Peyer's patch (tissue), 4 donors: ENCODE measurements at regions not wholly inside any gene's neighbourhood (a gene's known extent, or its start where the extent isn't known, plus 50 kb on each side); places are given as distances from the start of the nearest gene placed in this dataset.

Source experiments
- DNase-seq, 3 donors: peaks; one replicate each; pipeline ENCODE4 v3.0.0-alpha.2; 2017 to 2019
- H3K27ac ChIP-seq, 4 donors: fragments of 200-600 bp; sonication (generic); one replicate each; pipeline ENCODE4 v1.5.1; 2016 to 2019
- H3K27me3 ChIP-seq, 2 donors: fragments of 200-600 bp; sonication (generic); one replicate each; pipeline ENCODE4 v1.5.1; 2019
- H3K36me3 ChIP-seq, 3 donors: fragments of 200-600 bp; sonication (generic); one replicate each; pipeline ENCODE4 v1.5.1; 2016 to 2019
- H3K4me1 ChIP-seq, 4 donors: fragments of 200-600 bp; sonication (generic); one replicate each; pipeline ENCODE4 v1.5.1; 2016 to 2019
- H3K4me3 ChIP-seq, 4 donors: fragments of 200-600 bp; sonication (generic); 1 replicate in 3 of 4; 2 replicates in 1 of 4; pipeline ENCODE4 v1.5.1; 2016 to 2019; ENCODE audit warnings: mild to moderate bottlenecking in 1 of 4
- H3K9me3 ChIP-seq, 4 donors: fragments of 200-600 bp; sonication (generic); one replicate each; pipeline ENCODE4 v1.5.1; 2016 to 2019; ENCODE audit warnings: mild to moderate bottlenecking in 1 of 4
- CTCF ChIP-seq, 6 experiments: fragments of 450-650 bp in 4 of 6; fragments of 200-600 bp in 2 of 6; sonication (generic) in 1 of 6; IDR thresholded peaks; one replicate each; pipeline ENCODE4 v1.5.1; 2017 to 2019; ENCODE audit warnings: antibody characterized with exemption in 6 of 6, mild to moderate bottlenecking in 3 of 6, moderate library complexity in 1 of 6
- POLR2A ChIP-seq, 2 donors: fragments of 450-650 bp; IDR thresholded peaks; one replicate each; pipeline ENCODE4 v1.5.1; 2017; ENCODE audit warnings: antibody characterized with exemption in 2 of 2, mild to moderate bottlenecking in 2 of 2, moderate library complexity in 2 of 2

DNA sequence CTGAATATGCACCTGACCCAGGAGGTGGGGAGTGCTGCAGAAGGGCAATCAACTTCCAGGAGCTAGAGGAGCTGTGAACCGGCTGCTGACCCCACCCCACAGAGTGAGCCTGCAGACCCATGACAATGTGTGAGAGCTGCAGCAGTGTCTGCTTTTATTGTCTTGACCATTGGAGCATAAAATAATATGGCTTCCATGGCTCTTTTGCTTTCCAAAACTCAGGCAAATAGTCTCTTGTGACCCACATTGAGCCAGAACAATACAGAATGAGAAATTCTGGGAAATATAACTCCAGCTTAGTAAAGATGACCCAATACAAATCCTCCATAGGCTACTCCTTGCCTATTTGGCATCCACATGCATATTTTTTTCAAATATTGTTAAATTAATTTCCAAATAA, 309.6 kb downstream of the PYDC2 start:
- no peak for TF ChIP-seq CTCF (IDR thresholded peaks at IDR 0.05)
- no peak for TF ChIP-seq POLR2A (IDR thresholded peaks at IDR 0.05)
- H3K36me3 ChIP-seq, result no peaks in the 10 kb centered on the region
- no peak for DNase-seq
- no peak overlapping the region for H3K27ac ChIP-seq
- no peaks in the 10 kb centered on the region for H3K4me1 ChIP-seq
- peaks cover 0 to 3% (median 0%) of the 10 kb centered on the region in 4 donors for H3K9me3 ChIP-seq
- H3K4me3 ChIP-seq, result no peak overlapping the region
- H3K27me3 ChIP-seq, result no peaks in the 10 kb centered on the region

DNA sequence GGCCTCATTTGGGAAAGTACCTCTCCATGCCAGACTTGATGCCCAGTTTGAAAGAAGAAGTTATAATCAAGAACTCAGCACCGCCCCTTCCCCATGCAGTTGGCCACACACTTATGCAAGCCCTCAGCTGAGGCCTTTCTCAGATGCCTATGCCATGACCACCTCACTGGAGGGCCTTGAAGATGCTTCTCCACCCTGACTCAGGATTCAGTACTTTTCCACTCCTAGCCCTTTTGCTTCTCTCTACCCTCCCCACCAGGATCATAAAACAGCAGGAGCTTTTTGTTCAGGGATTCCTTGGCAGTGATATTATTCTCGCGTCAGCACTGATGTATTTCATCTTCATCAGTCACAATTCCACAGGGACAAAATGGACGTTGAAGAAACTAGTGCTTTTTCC, 313.5 kb downstream of the PYDC2 start:
- no peaks in the 10 kb centered on the region for H3K27me3 ChIP-seq
- no peak for TF ChIP-seq CTCF (IDR thresholded peaks at IDR 0.05)
- no peak for TF ChIP-seq POLR2A (IDR thresholded peaks at IDR 0.05)
- H3K36me3 ChIP-seq, result no peaks in the 10 kb centered on the region
- no peak overlapping the region for H3K27ac ChIP-seq
- H3K4me3 ChIP-seq, result no peak overlapping the region
- no peaks in the 10 kb centered on the region for H3K4me1 ChIP-seq
- no peak for DNase-seq
- H3K9me3 ChIP-seq, result no peaks in the 10 kb centered on the region

DNA sequence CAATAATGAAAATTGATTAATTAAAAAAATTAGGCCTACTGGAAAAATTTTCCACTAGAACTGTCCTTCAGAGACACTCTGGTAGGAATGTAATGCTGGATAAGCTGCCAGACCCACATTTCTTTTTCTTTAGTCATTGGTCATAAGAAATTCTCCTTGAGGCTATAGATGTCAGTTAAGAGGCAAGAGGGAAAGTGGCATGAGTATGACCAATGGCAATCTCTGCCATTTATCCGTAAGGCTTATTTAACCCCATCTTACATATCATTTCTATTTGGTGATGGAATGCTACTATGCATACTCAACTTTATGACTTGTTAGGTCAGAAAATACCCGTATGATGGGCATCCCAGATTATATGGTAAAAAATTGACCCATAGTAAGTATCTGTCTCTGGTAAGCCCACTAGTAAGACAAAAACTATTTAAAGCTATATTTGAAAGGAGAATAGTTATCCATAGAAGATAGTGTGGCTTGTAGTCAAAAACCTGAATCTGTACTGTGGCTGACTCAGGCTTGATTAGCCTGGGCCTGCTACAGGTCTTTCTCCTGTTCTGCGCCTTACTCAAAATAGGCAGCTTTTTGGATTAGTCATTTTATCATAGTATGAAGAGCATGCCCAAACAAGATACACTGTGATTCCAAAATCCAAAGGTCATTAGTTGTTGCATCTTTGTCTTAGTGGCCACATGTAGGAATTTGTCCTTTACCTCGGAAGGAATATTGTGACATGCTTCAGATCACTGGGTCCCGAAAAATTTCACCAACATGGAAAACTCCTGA, 314.7 kb downstream of the PYDC2 start:
- Histone ChIP-seq H3K9me3 (no peaks in the 10 kb centered on the region), H3K27me3 (no peaks in the 10 kb centered on the region), H3K36me3 (no peaks in the 10 kb centered on the region), H3K4me1 (no peaks in the 10 kb centered on the region), H3K27ac (no peak overlapping the region), H3K4me3 (no peak overlapping the region)
- TF ChIP-seq CTCF (IDR thresholded peaks at IDR 0.05), result no peak
- no peak for TF ChIP-seq POLR2A (IDR thresholded peaks at IDR 0.05)
- no peak for DNase-seq

DNA sequence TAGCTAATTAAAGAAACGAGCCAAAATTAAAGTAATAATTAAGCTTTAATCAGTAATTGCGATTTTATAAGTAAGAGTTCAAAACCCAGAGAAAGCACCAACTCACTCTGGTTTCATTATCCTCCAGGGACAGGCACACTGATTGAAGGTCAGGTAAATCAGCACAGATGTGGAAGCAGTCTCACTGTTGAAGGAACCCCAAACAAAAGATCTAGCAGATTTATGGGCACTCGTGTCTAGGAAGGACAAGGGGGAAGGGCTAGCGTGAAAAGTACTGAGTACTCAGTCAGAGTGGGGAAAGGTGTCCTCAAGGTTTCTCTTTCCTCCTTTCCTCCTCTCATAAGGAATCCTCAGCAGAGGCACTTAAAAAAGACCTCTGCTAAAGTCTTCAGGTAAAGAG, 320.1 kb downstream of the PYDC2 start:
- H3K36me3 ChIP-seq, result no peaks in the 10 kb centered on the region
- DNase-seq, result no peak
- H3K4me3 ChIP-seq, result no peak overlapping the region
- H3K4me1 ChIP-seq, result no peaks in the 10 kb centered on the region
- H3K27me3 ChIP-seq, result no peaks in the 10 kb centered on the region
- no peak for TF ChIP-seq CTCF (IDR thresholded peaks at IDR 0.05)
- no peak for TF ChIP-seq POLR2A (IDR thresholded peaks at IDR 0.05)
- no peak overlapping the region for H3K27ac ChIP-seq
- no peaks in the 10 kb centered on the region for H3K9me3 ChIP-seq

- H3K4me1 ChIP-seq, result no peaks in the 10 kb centered on the region
- H3K36me3 ChIP-seq, result no peaks in the 10 kb centered on the region
- H3K4me3 ChIP-seq, result no peak overlapping the region
- no peak for TF ChIP-seq POLR2A (IDR thresholded peaks at IDR 0.05)
- TF ChIP-seq CTCF (IDR thresholded peaks at IDR 0.05), result no peak
- no peaks in the 10 kb centered on the region for H3K27me3 ChIP-seq
- H3K9me3 ChIP-seq, result no peaks in the 10 kb centered on the region
- no peak for DNase-seq
- no peak overlapping the region for H3K27ac ChIP-seq
Measured at GRCh38 chr3:191783024-191783423, 322.1 kb downstream of the PYDC2 start.
